Endothelial cell of umbilical vein (primary cell): ENCODE measurements at regions not wholly inside any gene's neighbourhood (a gene's known extent, or its start where the extent isn't known, plus 50 kb on each side); places are given as distances from the start of the nearest gene placed in this dataset.

Experiments
- CTCF ChIP-seq, 2 donors: IDR thresholded peaks; 1 replicate in 1 of 2; 2 replicates in 1 of 2; pipeline ENCODE4 v1.5.1; 2011; ENCODE audit warnings: low read length in 2 of 2, mild to moderate bottlenecking in 2 of 2, moderate library complexity in 2 of 2, control low read depth in 1 of 2, inconsistent platforms in 1 of 2, low read depth in 1 of 2; ENCODE audit not compliant: insufficient read depth in 1 of 2; ENCODE audit errors: extremely low read depth in 1 of 2
- EZH2 ChIP-seq: IDR thresholded peaks from 2 replicates; pipeline ENCODE4 v1.6.1; 2012; ENCODE audit warnings: borderline replicate concordance, low read depth, mild to moderate bottlenecking, moderate library complexity, low read length, inconsistent platforms; ENCODE audit not compliant: severe bottlenecking
- GATA2 ChIP-seq: IDR thresholded peaks from 2 replicates; pipeline ENCODE4 v1.7.0; 2011; ENCODE audit warnings: low read depth, mild to moderate bottlenecking, moderate library complexity, mixed read lengths, low read length; ENCODE audit not compliant: insufficient read length, insufficient read depth
- JUN ChIP-seq: IDR thresholded peaks from 2 replicates; pipeline ENCODE4 v1.6.1; 2011; ENCODE audit warnings: borderline replicate concordance, low read depth; ENCODE audit not compliant: insufficient read length, insufficient read depth
- MAX ChIP-seq: IDR thresholded peaks from 2 replicates; pipeline ENCODE4 v1.6.1; 2011; ENCODE audit not compliant: insufficient read depth, insufficient read length
- MYC ChIP-seq: IDR thresholded peaks from one replicate; pipeline ENCODE4 v1.6.1; 2011; ENCODE audit warnings: mild to moderate bottlenecking, low read depth, low read length
- POLR2A ChIP-seq: IDR thresholded peaks from 2 replicates; pipeline ENCODE4 v1.6.1; 2012; ENCODE audit warnings: low read depth, mild to moderate bottlenecking, control low read depth, low read length
- POLR2AphosphoS5 ChIP-seq: IDR thresholded peaks from 2 replicates; pipeline ENCODE4 v1.6.1; 2012; ENCODE audit warnings: low read depth, mild to moderate bottlenecking, control low read depth, low read length, moderate library complexity; ENCODE audit not compliant: insufficient read depth

- TF ChIP-seq POLR2A = no peak
- no peak for TF ChIP-seq MYC
- TF ChIP-seq CTCF (IDR thresholded peaks at IDR 0.05; ENCODE audit: extremely low read depth in 1 of 2, insufficient read depth in 1 of 2, low read depth in 1 of 2, low read length in 2 of 2) = no peak
- TF ChIP-seq POLR2AphosphoS5 = no peak
- TF ChIP-seq EZH2 = no peak
- no peak for TF ChIP-seq JUN
- TF ChIP-seq GATA2 = no peak
- TF ChIP-seq MAX = no peak
Observed at GRCh38 chr4:180285796-180286195, 1957.4 kb upstream of the TENM3 start.
